Transverse colon (tissue), 4 donors: ENCODE measurements at regions not wholly inside any gene's neighbourhood (a gene's known extent, or its start where the extent isn't known, plus 50 kb on each side); places are given as distances from the start of the nearest gene placed in this dataset.

Experiments used
- DNase-seq: peaks from one replicate; pipeline ENCODE4 v3.0.0-alpha.2; 2019
- H3K27ac ChIP-seq, 4 donors: fragments of 200-600 bp; sonication (generic); 2 replicates each; pipeline ENCODE4 v1.5.1; 2016 to 2018; ENCODE audit warnings: inconsistent platforms in 4 of 4
- H3K27me3 ChIP-seq: fragments of 200-600 bp; sonication (generic); 2 replicates; pipeline ENCODE4 v1.5.1; 2017; ENCODE audit warnings: inconsistent platforms
- H3K36me3 ChIP-seq, 4 donors: fragments of 200-600 bp; sonication (generic); 2 replicates each; pipeline ENCODE4 v1.5.1; 2017 to 2019; ENCODE audit warnings: inconsistent platforms in 4 of 4
- H3K4me1 ChIP-seq, 4 donors: fragments of 200-600 bp; sonication (generic); 2 replicates each; pipeline ENCODE4 v1.5.1; 2017 to 2020; ENCODE audit warnings: inconsistent platforms in 4 of 4
- H3K4me3 ChIP-seq, 4 donors: fragments of 200-600 bp; sonication (generic); 1 replicate in 1 of 4; 2 replicates in 3 of 4; pipeline versions ENCODE4 v1.5.1 to v1.6.1; 2017 to 2019; ENCODE audit warnings: inconsistent platforms in 4 of 4
- H3K9me3 ChIP-seq, 2 donors: fragments of 200-600 bp; sonication (generic); 2 replicates each; pipeline ENCODE4 v1.5.1; 2017 to 2019; ENCODE audit warnings: inconsistent platforms in 2 of 2
- EP300 ChIP-seq: sonication (generic); formaldehyde crosslinking; IDR thresholded peaks from one replicate; pipeline ENCODE4 v1.6.1; 2017; ENCODE audit warnings: antibody characterized with exemption, low read depth
- POLR2A ChIP-seq: fragments of 450-650 bp; IDR thresholded peaks from one replicate; pipeline ENCODE4 v1.6.1; 2016; ENCODE audit warnings: antibody characterized with exemption, mild to moderate bottlenecking, moderate library complexity
- POLR2AphosphoS5 ChIP-seq, 3 donors: sonication (generic); formaldehyde crosslinking; IDR thresholded peaks; one replicate each; pipeline ENCODE4 v1.6.1; 2016; ENCODE audit warnings: antibody characterized with exemption in 3 of 3
- WGBS, 2 donors: methylation state at CpG; one replicate each; pipeline ENCODE4 v1.1.5; 2018; ENCODE audit warnings: low coverage in 1 of 2; 5-methylcytosine and 5-hydroxymethylcytosine counted together
- in situ Hi-C, 4 donors: fragments of 200-750 bp; cut with MboI; loops; one replicate each; pipeline versions ENCODE4 v1.15.0 to v1.15.1; 2017; ENCODE audit warnings: low sequenced_read_pairs in 3 of 4, low pct_ligation_motif_present in 1 of 4, low pct_unique_long_range_greater_than_20kb in 1 of 4
- intact Hi-C: fragments of 100-400 bp; cut with DNase I; formaldehyde crosslinking; loops from one replicate; pipeline ENCODE4 v1.15.1; 2023; ENCODE audit warnings: low total_unique reads
- TF ChIP-seq, protein P1 (sequence below), 5 experiments: fragments of 200-600 bp in 3 of 5; fragments of 450-650 bp in 2 of 5; sonication (generic) in 3 of 5; IDR thresholded peaks; 1 replicate in 2 of 5; 2 replicates in 3 of 5; pipeline ENCODE4 v1.5.1; 2016 to 2017; ENCODE audit warnings: antibody characterized with exemption in 5 of 5, inconsistent platforms in 3 of 5, mild to moderate bottlenecking in 2 of 5, moderate library complexity in 1 of 5

GRCh38 chr1:221555689-221556433 is 186.0 kb downstream of the DUSP10 start:
- no peaks in the 10 kb centered on the region for H3K9me3 ChIP-seq
- H3K4me1 ChIP-seq, result no peaks in the 10 kb centered on the region
- in situ Hi-C loops, result no loop called here
- intact Hi-C loops, result no loop called here
- no peak overlapping the region for H3K4me3 ChIP-seq
- no peaks in the 10 kb centered on the region for H3K27me3 ChIP-seq
- H3K36me3 ChIP-seq, result no peaks in the 10 kb centered on the region
- WGBS, 2 donors, result 68 to 73% methylated on average over 4 to 10 of the region's 10 CpGs
- TF ChIP-seq POLR2AphosphoS5 (IDR thresholded peaks at IDR 0.05) (no peak), POLR2A (no peak), EP300 (no peak)
- TF ChIP-seq, protein P1, sequence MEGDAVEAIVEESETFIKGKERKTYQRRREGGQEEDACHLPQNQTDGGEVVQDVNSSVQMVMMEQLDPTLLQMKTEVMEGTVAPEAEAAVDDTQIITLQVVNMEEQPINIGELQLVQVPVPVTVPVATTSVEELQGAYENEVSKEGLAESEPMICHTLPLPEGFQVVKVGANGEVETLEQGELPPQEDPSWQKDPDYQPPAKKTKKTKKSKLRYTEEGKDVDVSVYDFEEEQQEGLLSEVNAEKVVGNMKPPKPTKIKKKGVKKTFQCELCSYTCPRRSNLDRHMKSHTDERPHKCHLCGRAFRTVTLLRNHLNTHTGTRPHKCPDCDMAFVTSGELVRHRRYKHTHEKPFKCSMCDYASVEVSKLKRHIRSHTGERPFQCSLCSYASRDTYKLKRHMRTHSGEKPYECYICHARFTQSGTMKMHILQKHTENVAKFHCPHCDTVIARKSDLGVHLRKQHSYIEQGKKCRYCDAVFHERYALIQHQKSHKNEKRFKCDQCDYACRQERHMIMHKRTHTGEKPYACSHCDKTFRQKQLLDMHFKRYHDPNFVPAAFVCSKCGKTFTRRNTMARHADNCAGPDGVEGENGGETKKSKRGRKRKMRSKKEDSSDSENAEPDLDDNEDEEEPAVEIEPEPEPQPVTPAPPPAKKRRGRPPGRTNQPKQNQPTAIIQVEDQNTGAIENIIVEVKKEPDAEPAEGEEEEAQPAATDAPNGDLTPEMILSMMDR (IDR thresholded peaks at IDR 0.05), result no peak
- DNase-seq, result no peak
- no peak overlapping the region for H3K27ac ChIP-seq

GRCh38 chr1:221556435-221556834 is 185.5 kb downstream of the DUSP10 start:
- H3K4me1 ChIP-seq, result no peaks in the 10 kb centered on the region
- H3K9me3 ChIP-seq, result no peaks in the 10 kb centered on the region
- TF ChIP-seq EP300 (no peak), POLR2A (no peak), POLR2AphosphoS5 (IDR thresholded peaks at IDR 0.05) (no peak)
- TF ChIP-seq, protein P1 (IDR thresholded peaks at IDR 0.05), result no peak
- no peak for DNase-seq
- intact Hi-C loops (no loop called here), in situ Hi-C loops (no loop called here)
- H3K27ac ChIP-seq, result no peak overlapping the region
- no peaks in the 10 kb centered on the region for H3K27me3 ChIP-seq
- H3K4me3 ChIP-seq, result no peak overlapping the region
- no peaks in the 10 kb centered on the region for H3K36me3 ChIP-seq

GRCh38 chr1:221557013-221557412 is 184.9 kb downstream of the DUSP10 start:
- in situ Hi-C loops, result no loop called here
- 60 to 75% methylated on average over 1 of the region's 1 CpG for WGBS, 2 donors
- no peak for DNase-seq

GRCh38 chr1:221558396-221558795 is 183.5 kb downstream of the DUSP10 start:
- Histone ChIP-seq H3K27me3 (no peaks in the 10 kb centered on the region), H3K9me3 (no peaks in the 10 kb centered on the region), H3K36me3 (no peaks in the 10 kb centered on the region), H3K4me3 (no peak overlapping the region), H3K27ac (no peak overlapping the region), H3K4me1 (no peaks in the 10 kb centered on the region)
- DNase-seq, result no peak
- intact Hi-C loops (no loop called here), in situ Hi-C loops (no loop called here)
- TF ChIP-seq, protein P1 (IDR thresholded peaks at IDR 0.05), result no peak
- WGBS, 2 donors, result 73 to 85% methylated on average over 2 of the region's 2 CpGs

More at GRCh38 chr1:221557013-221557412, 184.9 kb downstream of the DUSP10 start:
- Histone ChIP-seq H3K4me1 (no peaks in the 10 kb centered on the region), H3K4me3 (no peak overlapping the region), H3K9me3 (no peaks in the 10 kb centered on the region), H3K36me3 (no peaks in the 10 kb centered on the region), H3K27ac (no peak overlapping the region), H3K27me3 (no peaks in the 10 kb centered on the region)
- no peak for TF ChIP-seq EP300
- TF ChIP-seq, protein P1 (IDR thresholded peaks at IDR 0.05), result no peak
- TF ChIP-seq POLR2A, result no peak
- no peak for TF ChIP-seq POLR2AphosphoS5 (IDR thresholded peaks at IDR 0.05)
- intact Hi-C loops, result no loop called here
